SK-N-SH treated with all-trans-retinoic acid at 6 μM for 48 hours (cell line): ENCODE measurements at regions not wholly inside any gene's neighbourhood (a gene's known extent, or its start where the extent isn't known, plus 50 kb on each side); places are given as distances from the start of the nearest gene placed in this dataset.
A peak's percentile ranks its signal among the peaks of the same experiment; 100 is the strongest.

Experiments used
- ATAC-seq: fragments of 200-7000 bp; cut with Tn5 transposase; 3 replicates; pipeline ENCODE4 v1.9.1; 2020; ENCODE audit warnings: mild to moderate bottlenecking, moderate library complexity
- ARNTL ChIP-seq: fragments of 450-650 bp; formaldehyde crosslinking; IDR thresholded peaks from 2 replicates; pipeline ENCODE4 v1.5.0; 2020; ENCODE audit warnings: low read depth, mild to moderate bottlenecking, moderate library complexity, borderline replicate concordance
- BACH2 ChIP-seq: fragments of 250-450 bp; sonication (Bioruptor Pico); IDR thresholded peaks from 2 replicates; pipeline ENCODE4 v1.9.0; 2021; ENCODE audit warnings: mild to moderate bottlenecking, borderline replicate concordance
- CREB5 ChIP-seq: fragments of 250-450 bp; sonication (Bioruptor Pico); IDR thresholded peaks from 2 replicates; pipeline ENCODE4 v1.5.1; 2020; ENCODE audit warnings: low read depth, mild to moderate bottlenecking, moderate library complexity
- CSDC2 ChIP-seq: fragments of 250-450 bp; sonication (Bioruptor Pico); IDR thresholded peaks from 2 replicates; pipeline ENCODE4 v1.5.0; 2020; ENCODE audit warnings: mild to moderate bottlenecking, moderate library complexity
- CSRNP3 ChIP-seq: fragments of 250-450 bp; sonication (Bioruptor Pico); IDR thresholded peaks from 2 replicates; pipeline ENCODE4 v1.5.1; 2021; ENCODE audit warnings: mild to moderate bottlenecking, moderate library complexity
- ESRRG ChIP-seq: fragments of 250-450 bp; sonication (Bioruptor Pico); IDR thresholded peaks from 2 replicates; pipeline ENCODE4 v1.6.1; 2021; ENCODE audit warnings: mild to moderate bottlenecking
- GLIS3 ChIP-seq: fragments of 250-450 bp; sonication (Bioruptor Pico); IDR thresholded peaks from 2 replicates; pipeline ENCODE4 v1.5.0; 2020; ENCODE audit warnings: mild to moderate bottlenecking, moderate library complexity
- ISL1 ChIP-seq: fragments of 250-450 bp; sonication (Bioruptor Pico); IDR thresholded peaks from 2 replicates; pipeline ENCODE4 v2.1.2; 2022; ENCODE audit warnings: mild to moderate bottlenecking, moderate library complexity
- PATZ1 ChIP-seq: fragments of 250-450 bp; sonication (Bioruptor Pico); IDR thresholded peaks from 2 replicates; pipeline ENCODE4 v1.8.0; 2020; ENCODE audit warnings: mild to moderate bottlenecking, moderate library complexity, borderline replicate concordance
- POU6F1 ChIP-seq: fragments of 250-450 bp; sonication (Bioruptor Pico); IDR thresholded peaks from 2 replicates; pipeline ENCODE4 v1.8.0; 2021; ENCODE audit warnings: low read depth, mild to moderate bottlenecking, moderate library complexity, borderline replicate concordance
- RARB ChIP-seq: fragments of 250-450 bp; sonication (Bioruptor Pico); IDR thresholded peaks from 2 replicates; pipeline ENCODE4 v1.8.0; 2021; ENCODE audit warnings: mild to moderate bottlenecking, moderate library complexity
- SNAI2 ChIP-seq: fragments of 250-450 bp; sonication (Bioruptor Pico); IDR thresholded peaks from 2 replicates; pipeline ENCODE4 v1.5.0; 2020; ENCODE audit warnings: mild to moderate bottlenecking, moderate library complexity
- TCF4 ChIP-seq: fragments of 250-450 bp; sonication (Bioruptor Pico); IDR thresholded peaks from 2 replicates; pipeline ENCODE4 v1.8.0; 2021; ENCODE audit warnings: mild to moderate bottlenecking, moderate library complexity, borderline replicate concordance
- TOX ChIP-seq: fragments of 250-450 bp; sonication (Bioruptor Pico); IDR thresholded peaks from 2 replicates; pipeline ENCODE4 v1.8.0; 2021; ENCODE audit warnings: mild to moderate bottlenecking, moderate library complexity, borderline replicate concordance
- TSHZ2 ChIP-seq: fragments of 250-450 bp; sonication (Bioruptor Pico); IDR thresholded peaks from 2 replicates; pipeline ENCODE4 v1.5.0; 2020; ENCODE audit warnings: mild to moderate bottlenecking, moderate library complexity
- ZC3H10 ChIP-seq: fragments of 250-450 bp; sonication (Bioruptor Pico); IDR thresholded peaks from 2 replicates; pipeline ENCODE4 v1.5.1; 2021; ENCODE audit warnings: mild to moderate bottlenecking, moderate library complexity
- ZFP3 ChIP-seq: fragments of 250-450 bp; sonication (Bioruptor Pico); IDR thresholded peaks from 2 replicates; pipeline ENCODE4 v1.5.0; 2020; ENCODE audit warnings: mild to moderate bottlenecking, moderate library complexity
- ZFP30 ChIP-seq: fragments of 450-650 bp; formaldehyde crosslinking; IDR thresholded peaks from 2 replicates; pipeline ENCODE4 v1.5.0; 2022; ENCODE audit warnings: mild to moderate bottlenecking, moderate library complexity
- ZNF565 ChIP-seq: fragments of 450-650 bp; formaldehyde crosslinking; conservative IDR thresholded peaks from 2 replicates; pipeline ENCODE4 v1.5.0; 2020; ENCODE audit warnings: low read depth, mild to moderate bottlenecking, moderate library complexity
- ZNF70 ChIP-seq: fragments of 450-650 bp; formaldehyde crosslinking; IDR thresholded peaks from 2 replicates; pipeline ENCODE4 v1.5.0; 2020; ENCODE audit warnings: mild to moderate bottlenecking, moderate library complexity
- ZNF8 ChIP-seq: fragments of 450-650 bp; formaldehyde crosslinking; IDR thresholded peaks from 2 replicates; pipeline ENCODE4 v1.5.0; 2020; ENCODE audit warnings: mild to moderate bottlenecking, moderate library complexity

GRCh38 chr13:31587698-31588266 lies 151.5 kb upstream of the RXFP2 start:
- ATAC-seq: peak; percentile 94
- TF ChIP-seq BACH2 (CRISPR knock-in tag) (no peak), ZC3H10 (no peak), RARB (CRISPR knock-in tag) (no peak), TOX (CRISPR knock-in tag) (0 out of 2 replicates have a peak, but pooled peaks have one; percentile 20)

- peak; percentile 8; the same call in 1 of the 3 replicates for ATAC-seq
- no peak for TF ChIP-seq CSDC2 (CRISPR knock-in tag)
- TF ChIP-seq ZC3H10: no peak
- TF ChIP-seq CREB5 (CRISPR knock-in tag): no peak
- TF ChIP-seq TOX (CRISPR knock-in tag): no peak
- TF ChIP-seq SNAI2 (CRISPR knock-in tag): no peak
Measured at GRCh38 chr13:31588316-31588715, 151.0 kb upstream of the RXFP2 start.

- ATAC-seq: no peak
- TF ChIP-seq ISL1 (CRISPR knock-in tag): no peak
- no peak for TF ChIP-seq ZNF70
- TF ChIP-seq TSHZ2 (CRISPR knock-in tag): no peak
- TF ChIP-seq ZNF565 (CRISPR knock-in tag): no peak
- no peak for TF ChIP-seq CSRNP3 (CRISPR knock-in tag)
- no peak for TF ChIP-seq RARB (CRISPR knock-in tag)
- TF ChIP-seq BACH2 (CRISPR knock-in tag): no peak
- no peak for TF ChIP-seq ARNTL (CRISPR knock-in tag)
- no peak for TF ChIP-seq TCF4 (CRISPR knock-in tag)
- no peak for TF ChIP-seq ZFP3 (CRISPR knock-in tag)
- no peak for TF ChIP-seq TOX (CRISPR knock-in tag)
- TF ChIP-seq CREB5 (CRISPR knock-in tag): no peak
- no peak for TF ChIP-seq ESRRG (CRISPR knock-in tag)
- TF ChIP-seq ZC3H10: no peak
Measured at GRCh38 chr13:31588893-31589292, 150.4 kb upstream of the RXFP2 start.

GRCh38 chr13:31591642-31592233 lies 147.6 kb upstream of the RXFP2 start:
- TF ChIP-seq ISL1 (CRISPR knock-in tag): no peak
- no peak for TF ChIP-seq ZNF70
- TF ChIP-seq BACH2 (CRISPR knock-in tag): no peak
- no peak for TF ChIP-seq ZC3H10
- no peak for TF ChIP-seq SNAI2 (CRISPR knock-in tag)
- no peak for TF ChIP-seq CSDC2 (CRISPR knock-in tag)
- TF ChIP-seq GLIS3 (CRISPR knock-in tag): no peak
- no peak for TF ChIP-seq ZNF8 (CRISPR knock-in tag)
- no peak for TF ChIP-seq PATZ1 (CRISPR knock-in tag)
- no peak for TF ChIP-seq TOX (CRISPR knock-in tag)
- TF ChIP-seq ZFP30 (CRISPR knock-in tag): no peak
- no peak for TF ChIP-seq POU6F1
- no peak for ATAC-seq
